ENCODE measurements at regions not wholly inside any gene's neighbourhood (a gene's known extent, or its start where the extent isn't known, plus 50 kb on each side); places are given as distances from the start of the nearest gene placed in this dataset.

GRCh38 chr18:65995206-65995605 lies 244.4 kb downstream of the CDH7 start:
- Histone ChIP-seq H3K27ac (replicated peaks) (no peak overlapping the region), H3K27me3 (ENCODE audit: insufficient read depth, poor library complexity, severe bottlenecking) (no peaks in the 10 kb centered on the region), H3K4me3 (replicated peaks; ENCODE audit: insufficient read depth, low read length) (no peak overlapping the region)
- TF ChIP-seq GABPA (IDR thresholded peaks at IDR 0.05; ENCODE audit: low read depth), result no peak
- no peak for TF ChIP-seq SPI1 (IDR thresholded peaks at IDR 0.05; ENCODE audit: borderline replicate concordance, low read depth)
- no peak for TF ChIP-seq REST (IDR thresholded peaks at IDR 0.05; ENCODE audit: insufficient replicate concordance, low read depth)
- TF ChIP-seq POLR2AphosphoS5 (IDR thresholded peaks at IDR 0.05; ENCODE audit: low read depth), result no peak
- DNase-seq (ENCODE audit: low read depth in 1 of 2, low spot score in 1 of 2), result no peak

GRCh38 chr18:65994302-65994701 lies 243.5 kb downstream of the CDH7 start:
- Histone ChIP-seq H3K27me3 (ENCODE audit: insufficient read depth, poor library complexity, severe bottlenecking) (no peaks in the 10 kb centered on the region), H3K27ac (replicated peaks) (no peak overlapping the region), H3K4me3 (replicated peaks; ENCODE audit: insufficient read depth, low read length) (no peak overlapping the region)
- DNase-seq (ENCODE audit: low read depth in 1 of 2, low spot score in 1 of 2), result no peak
- no peak for TF ChIP-seq REST (IDR thresholded peaks at IDR 0.05; ENCODE audit: insufficient replicate concordance, low read depth)
- TF ChIP-seq GABPA (IDR thresholded peaks at IDR 0.05; ENCODE audit: low read depth), result no peak
- no peak for TF ChIP-seq CTCF (IDR thresholded peaks at IDR 0.05; ENCODE audit: insufficient read depth, low read length)
- TF ChIP-seq POLR2AphosphoS5 (IDR thresholded peaks at IDR 0.05; ENCODE audit: low read depth), result no peak
- no peak for TF ChIP-seq SPI1 (IDR thresholded peaks at IDR 0.05; ENCODE audit: borderline replicate concordance, low read depth)

- TF ChIP-seq POLR2AphosphoS5 (IDR thresholded peaks at IDR 0.05; ENCODE audit: low read depth) (no peak), SPI1 (IDR thresholded peaks at IDR 0.05; ENCODE audit: borderline replicate concordance, low read depth) (no peak), GABPA (IDR thresholded peaks at IDR 0.05; ENCODE audit: low read depth) (no peak), REST (IDR thresholded peaks at IDR 0.05; ENCODE audit: insufficient replicate concordance, low read depth) (no peak), CTCF (IDR thresholded peaks at IDR 0.05; ENCODE audit: insufficient read depth, low read length) (no peak)
- Histone ChIP-seq H3K4me3 (replicated peaks; ENCODE audit: insufficient read depth, low read length) (no peak overlapping the region), H3K27me3 (ENCODE audit: insufficient read depth, poor library complexity, severe bottlenecking) (no peaks in the 10 kb centered on the region), H3K27ac (replicated peaks) (no peak overlapping the region)
- DNase-seq (ENCODE audit: low read depth in 1 of 2, low spot score in 1 of 2), result no peak
Observed at GRCh38 chr18:65990944-65991708, 240.3 kb downstream of the CDH7 start.

Measured in HL-60 (cell line).